RWPE1 (cell line): ENCODE measurements at regions not wholly inside any gene's neighbourhood (a gene's known extent, or its start where the extent isn't known, plus 50 kb on each side); places are given as distances from the start of the nearest gene placed in this dataset.
"Not testable (repeated sequence)": the region's sequence is repeated elsewhere in the genome, so short reads cannot be mapped to it uniquely, and the experiment has no call there.

Experiments
- CTCF ChIA-PET: fragments of 350-600 bp; sonication (Branson Sonifier 250); formaldehyde crosslinking; extraction: SDS; loops from one replicate; lab custom pipeline; 2021; lab: Yijun Ruan, JAX
- POLR2A ChIA-PET: fragments of 400-600 bp; formaldehyde crosslinking; extraction: SDS; loops from one replicate; lab custom pipeline; 2020; ENCODE audit warnings: antibody characterized with exemption; ENCODE audit not compliant: low non-redundant PET; lab: Yijun Ruan, JAX
- DNase-seq: peaks from one replicate; pipeline ENCODE4 v3.0.0; 2012; ENCODE audit warnings: low spot score
- H3K27ac ChIP-seq: fragments of 450-650 bp; 2 replicates; pipeline ENCODE4 v1.5.1; 2017
- CTCF ChIP-seq: fragments of 450-650 bp; conservative IDR thresholded peaks from 2 replicates; pipeline ENCODE4 v1.5.1; 2017; ENCODE audit warnings: low read depth, mild to moderate bottlenecking

- CTCF ChIA-PET: no interaction called here
- no peak overlapping the region for H3K27ac ChIP-seq
- POLR2A ChIA-PET: no interaction called here
- no peak for TF ChIP-seq CTCF
- DNase-seq: no peak
Observed at GRCh38 chr1:191490303-191490702, 668.0 kb upstream of the RGS18 start.

- CTCF ChIA-PET: no interaction called here
- H3K27ac ChIP-seq: no peak overlapping the region
- TF ChIP-seq CTCF: no peak
- DNase-seq: no peak
- POLR2A ChIA-PET: no interaction called here
Observed at GRCh38 chr1:191495040-191495439, 663.2 kb upstream of the RGS18 start.

GRCh38 chr1:191498318-191498717, 659.9 kb upstream of the RGS18 start:
- ChIA-PET POLR2A (interaction anchor here (0.7 kb wide), 1 partner anchor 87 kb away, joined by 3 read pairs; no protein-coding TSS in a partner anchor), CTCF (interaction anchor here (0.5 kb wide), 1 partner anchor 432 kb away, joined by 3 read pairs; no protein-coding TSS in a partner anchor)
- H3K27ac ChIP-seq: no peak overlapping the region
- DNase-seq: peak; percentile 46
- no peak for TF ChIP-seq CTCF

GRCh38 chr1:191498825-191499224, 659.4 kb upstream of the RGS18 start:
- CTCF ChIA-PET: interaction anchor here (0.6 kb wide), 1 partner anchor 95 kb away, joined by 3 read pairs; no protein-coding TSS in a partner anchor
- DNase-seq: no peak
- no peak overlapping the region for H3K27ac ChIP-seq
- no peak for TF ChIP-seq CTCF
- POLR2A ChIA-PET: interaction anchor here (0.7 kb wide), 1 partner anchor 86 kb away, joined by 3 read pairs; no protein-coding TSS in a partner anchor

GRCh38 chr1:191504999-191505398, 653.3 kb upstream of the RGS18 start:
- POLR2A ChIA-PET: no interaction called here
- TF ChIP-seq CTCF: no peak
- no peak overlapping the region for H3K27ac ChIP-seq
- CTCF ChIA-PET: no interaction called here
- no peak for DNase-seq

GRCh38 chr1:191508239-191508638, 650.0 kb upstream of the RGS18 start:
- POLR2A ChIA-PET: no interaction called here
- CTCF ChIA-PET: no interaction called here
- DNase-seq: no peak
- no peak overlapping the region for H3K27ac ChIP-seq
- no peak for TF ChIP-seq CTCF

- DNase-seq, H3K27ac ChIP-seq, POLR2A ChIA-PET, CTCF ChIA-PET: not testable (repeated sequence)
Observed at GRCh38 chr1:191511480-191511879, 646.8 kb upstream of the RGS18 start.
